HEK293 (cell line): ENCODE measurements at regions not wholly inside any gene's neighbourhood (a gene's known extent, or its start where the extent isn't known, plus 50 kb on each side); places are given as distances from the start of the nearest gene placed in this dataset.

Experiments
- CTCF ChIA-PET: fragments of 350-600 bp; formaldehyde crosslinking; extraction: SDS; loops from one replicate; lab custom pipeline; 2021; ENCODE audit warnings: antibody characterized with exemption; lab: Yijun Ruan, JAX
- POLR2A ChIA-PET: fragments of 300-600 bp; formaldehyde crosslinking; extraction: SDS; loops from one replicate; lab custom pipeline; 2020; ENCODE audit warnings: antibody characterized with exemption, inconsistent platforms; lab: Yijun Ruan, JAX
- H3K27ac ChIP-seq: fragments of 200-500 bp; sonication (Bioruptor generic); 2 replicates; pipeline ENCODE4 v1.5.1; 2014; ENCODE audit warnings: low read depth, low read length, control low read depth, inconsistent platforms; ENCODE audit errors: extremely low read depth
- H3K36me3 ChIP-seq, 2 experiments: fragments of 200-500 bp in 1 of 2; sonication (Bioruptor generic) in 1 of 2; 1 replicate in 1 of 2; 2 replicates in 1 of 2; pipeline ENCODE4 v1.5.1; 2014 to 2017; ENCODE audit warnings: inconsistent platforms in 2 of 2, low read length in 2 of 2; ENCODE audit not compliant: control insufficient read depth in 2 of 2, insufficient read depth in 1 of 2
- H3K4me1 ChIP-seq: fragments of 200-500 bp; sonication (Bioruptor generic); 2 replicates; pipeline ENCODE4 v1.5.1; 2014; ENCODE audit warnings: mild to moderate bottlenecking, low read length, inconsistent platforms; ENCODE audit not compliant: control insufficient read depth, insufficient read depth
- H3K4me3 ChIP-seq: 2 replicates; pipeline ENCODE4 v1.5.1; 2011; ENCODE audit warnings: low read depth, mild to moderate bottlenecking, control low read depth, low read length, moderate library complexity
- H3K9me3 ChIP-seq: fragments of 200-500 bp; sonication (Bioruptor generic); 2 replicates; pipeline ENCODE4 v1.5.1; 2014; ENCODE audit warnings: low read depth, low read length, inconsistent platforms; ENCODE audit not compliant: control insufficient read depth, insufficient read depth
- GLI2 ChIP-seq: fragments of 450-650 bp; formaldehyde crosslinking; IDR thresholded peaks from 2 replicates; pipeline ENCODE4; 2017; ENCODE audit warnings: missing biosample characterization, missing genetic modification characterization, low read depth, borderline replicate concordance
- MEIS1 ChIP-seq: sonication (generic); formaldehyde crosslinking; IDR thresholded peaks from 2 replicates; pipeline ENCODE4 v1.8.1; 2022; ENCODE audit warnings: missing genetic modification reagents, mild to moderate bottlenecking, borderline replicate concordance
- PRDM1 ChIP-seq: fragments of 450-650 bp; formaldehyde crosslinking; IDR thresholded peaks from 2 replicates; pipeline ENCODE4; 2016; ENCODE audit warnings: missing biosample characterization, missing genetic modification characterization
- PRDM10 ChIP-seq: fragments of 450-650 bp; formaldehyde crosslinking; IDR thresholded peaks from 2 replicates; pipeline ENCODE4 v1.5.1; 2016; ENCODE audit warnings: missing biosample characterization, missing genetic modification characterization
- SCRT2 ChIP-seq: fragments of 450-650 bp; formaldehyde crosslinking; IDR thresholded peaks from 2 replicates; pipeline ENCODE4 v1.5.1; 2016; ENCODE audit warnings: missing biosample characterization, missing genetic modification characterization
- ZNF132 ChIP-seq: fragments of 450-650 bp; formaldehyde crosslinking; IDR thresholded peaks from 2 replicates; pipeline ENCODE4 v1.5.1; 2017; ENCODE audit warnings: missing biosample characterization, missing genetic modification characterization, borderline replicate concordance
- ZNF133 ChIP-seq: fragments of 450-650 bp; formaldehyde crosslinking; IDR thresholded peaks from 2 replicates; pipeline ENCODE4 v1.5.1; 2016; ENCODE audit warnings: missing biosample characterization, missing genetic modification characterization
- ZNF223 ChIP-seq: fragments of 450-650 bp; formaldehyde crosslinking; IDR thresholded peaks from 2 replicates; pipeline ENCODE4 v1.5.1; 2016; ENCODE audit warnings: missing biosample characterization, missing genetic modification characterization
- ZNF248 ChIP-seq: fragments of 450-650 bp; formaldehyde crosslinking; IDR thresholded peaks from 2 replicates; pipeline ENCODE4 v1.5.1; 2017; ENCODE audit warnings: missing biosample characterization, missing genetic modification characterization
- ZNF26 ChIP-seq: fragments of 450-650 bp; formaldehyde crosslinking; IDR thresholded peaks from 2 replicates; pipeline ENCODE4 v1.5.1; 2016; ENCODE audit warnings: missing biosample characterization, missing genetic modification characterization
- ZNF274 ChIP-seq, 2 experiments: fragments of 200-500 bp in 1 of 2; fragments of 450-650 bp in 1 of 2; sonication (Bioruptor generic) in 1 of 2; formaldehyde crosslinking in 1 of 2; IDR thresholded peaks; 2 replicates each; pipeline versions ENCODE4 v1.5.1 to v1.6.1; 2014 to 2016; ENCODE audit warnings: borderline replicate concordance in 1 of 2, inconsistent platforms in 1 of 2, low read length in 1 of 2, missing biosample characterization in 1 of 2, missing genetic modification characterization in 1 of 2
- ZNF473 ChIP-seq: fragments of 450-650 bp; formaldehyde crosslinking; IDR thresholded peaks from 2 replicates; pipeline ENCODE4 v1.5.1; 2017; ENCODE audit warnings: missing biosample characterization, missing genetic modification characterization
- ZNF510 ChIP-seq: fragments of 450-650 bp; formaldehyde crosslinking; IDR thresholded peaks from 2 replicates; pipeline ENCODE4 v1.5.1; 2018; ENCODE audit warnings: mild to moderate bottlenecking, missing genetic modification characterization, missing biosample characterization; ENCODE audit not compliant: insufficient replicate concordance
- ZNF664 ChIP-seq: fragments of 450-650 bp; formaldehyde crosslinking; IDR thresholded peaks from 2 replicates; pipeline ENCODE4 v1.5.1; 2016; ENCODE audit warnings: missing biosample characterization, missing genetic modification characterization
- ZNF701 ChIP-seq: fragments of 450-650 bp; formaldehyde crosslinking; IDR thresholded peaks from 2 replicates; pipeline ENCODE4 v1.5.1; 2016; ENCODE audit warnings: missing biosample characterization, missing genetic modification characterization
- ZNF707 ChIP-seq: fragments of 450-650 bp; formaldehyde crosslinking; IDR thresholded peaks from 2 replicates; pipeline ENCODE4 v1.5.1; 2016; ENCODE audit warnings: missing biosample characterization, missing genetic modification characterization
- ZNF777 ChIP-seq: fragments of 450-650 bp; formaldehyde crosslinking; IDR thresholded peaks from 2 replicates; pipeline ENCODE4 v1.5.1; 2017; ENCODE audit warnings: missing biosample characterization, missing genetic modification characterization, borderline replicate concordance
- TF ChIP-seq, protein P1 (sequence below): fragments of 450-650 bp; formaldehyde crosslinking; conservative IDR thresholded peaks from 2 replicates; pipeline ENCODE4 v1.5.1; 2016; ENCODE audit warnings: low read depth, missing biosample characterization, missing genetic modification characterization
- TF ChIP-seq, protein P2 (sequence below): fragments of 450-650 bp; formaldehyde crosslinking; IDR thresholded peaks from 2 replicates; pipeline ENCODE4 v1.5.1; 2016; ENCODE audit warnings: missing biosample characterization, missing genetic modification characterization

DNA sequence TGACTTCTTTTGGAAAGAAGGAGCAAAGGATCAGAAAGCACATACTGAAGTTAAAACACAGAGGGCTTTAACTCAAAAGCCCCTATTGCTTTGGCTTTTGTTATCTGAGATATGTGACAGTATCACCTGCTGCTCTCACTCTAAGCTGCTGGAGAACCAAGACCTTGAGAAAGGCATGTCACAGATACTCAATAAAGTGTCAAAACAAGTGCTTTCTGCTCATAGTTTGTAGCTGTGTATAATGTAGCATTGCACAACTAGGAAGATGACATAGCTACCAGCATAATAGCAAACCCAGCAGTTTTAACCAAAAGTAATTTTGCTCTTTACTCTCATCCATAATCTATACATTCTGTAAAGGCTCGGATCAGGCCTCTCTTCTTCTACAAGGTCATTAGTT, 159.6 kb downstream of the LHFPL1 start:
- no peak overlapping the region for H3K27ac ChIP-seq
- no peaks in the 10 kb centered on the region for H3K36me3 ChIP-seq
- no peaks in the 10 kb centered on the region for H3K4me1 ChIP-seq
- H3K9me3 ChIP-seq = peaks cover 2% of the 10 kb centered on the region; the same call in 1 of the 2 replicates
- no peak for TF ChIP-seq ZNF707 (tag by site-specific recombination)
- no peak for TF ChIP-seq ZNF223 (tag by site-specific recombination)
- TF ChIP-seq MEIS1 (CRISPR knock-in tag) = no peak
- no peak for TF ChIP-seq PRDM10 (tag by site-specific recombination)
- TF ChIP-seq ZNF26 (tag by site-specific recombination) = no peak
- TF ChIP-seq ZNF473 (tag by site-specific recombination) = no peak
- no peak for TF ChIP-seq ZNF274 (IDR thresholded peaks at IDR 0.05; ENCODE audit: low read length)
- TF ChIP-seq ZNF274 (tag by site-specific recombination; IDR thresholded peaks at IDR 0.05; ENCODE audit: borderline replicate concordance) = no peak
- no peak for TF ChIP-seq ZNF777 (tag by site-specific recombination)
- no peak for TF ChIP-seq ZNF701
- TF ChIP-seq, protein P1, sequence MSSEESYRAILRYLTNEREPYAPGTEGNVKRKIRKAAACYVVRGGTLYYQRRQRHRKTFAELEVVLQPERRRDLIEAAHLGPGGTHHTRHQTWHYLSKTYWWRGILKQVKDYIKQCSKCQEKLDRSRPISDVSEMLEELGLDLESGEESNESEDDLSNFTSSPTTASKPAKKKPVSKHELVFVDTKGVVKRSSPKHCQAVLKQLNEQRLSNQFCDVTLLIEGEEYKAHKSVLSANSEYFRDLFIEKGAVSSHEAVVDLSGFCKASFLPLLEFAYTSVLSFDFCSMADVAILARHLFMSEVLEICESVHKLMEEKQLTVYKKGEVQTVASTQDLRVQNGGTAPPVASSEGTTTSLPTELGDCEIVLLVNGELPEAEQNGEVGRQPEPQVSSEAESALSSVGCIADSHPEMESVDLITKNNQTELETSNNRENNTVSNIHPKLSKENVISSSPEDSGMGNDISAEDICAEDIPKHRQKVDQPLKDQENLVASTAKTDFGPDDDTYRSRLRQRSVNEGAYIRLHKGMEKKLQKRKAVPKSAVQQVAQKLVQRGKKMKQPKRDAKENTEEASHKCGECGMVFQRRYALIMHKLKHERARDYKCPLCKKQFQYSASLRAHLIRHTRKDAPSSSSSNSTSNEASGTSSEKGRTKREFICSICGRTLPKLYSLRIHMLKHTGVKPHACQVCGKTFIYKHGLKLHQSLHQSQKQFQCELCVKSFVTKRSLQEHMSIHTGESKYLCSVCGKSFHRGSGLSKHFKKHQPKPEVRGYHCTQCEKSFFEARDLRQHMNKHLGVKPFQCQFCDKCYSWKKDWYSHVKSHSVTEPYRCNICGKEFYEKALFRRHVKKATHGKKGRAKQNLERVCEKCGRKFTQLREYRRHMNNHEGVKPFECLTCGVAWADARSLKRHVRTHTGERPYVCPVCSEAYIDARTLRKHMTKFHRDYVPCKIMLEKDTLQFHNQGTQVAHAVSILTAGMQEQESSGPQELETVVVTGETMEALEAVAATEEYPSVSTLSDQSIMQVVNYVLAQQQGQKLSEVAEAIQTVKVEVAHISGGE = no peak
- TF ChIP-seq PRDM1 = no peak
- no peak for TF ChIP-seq ZNF132
- no peak for TF ChIP-seq ZNF248 (tag by site-specific recombination)
- TF ChIP-seq, protein P2, sequence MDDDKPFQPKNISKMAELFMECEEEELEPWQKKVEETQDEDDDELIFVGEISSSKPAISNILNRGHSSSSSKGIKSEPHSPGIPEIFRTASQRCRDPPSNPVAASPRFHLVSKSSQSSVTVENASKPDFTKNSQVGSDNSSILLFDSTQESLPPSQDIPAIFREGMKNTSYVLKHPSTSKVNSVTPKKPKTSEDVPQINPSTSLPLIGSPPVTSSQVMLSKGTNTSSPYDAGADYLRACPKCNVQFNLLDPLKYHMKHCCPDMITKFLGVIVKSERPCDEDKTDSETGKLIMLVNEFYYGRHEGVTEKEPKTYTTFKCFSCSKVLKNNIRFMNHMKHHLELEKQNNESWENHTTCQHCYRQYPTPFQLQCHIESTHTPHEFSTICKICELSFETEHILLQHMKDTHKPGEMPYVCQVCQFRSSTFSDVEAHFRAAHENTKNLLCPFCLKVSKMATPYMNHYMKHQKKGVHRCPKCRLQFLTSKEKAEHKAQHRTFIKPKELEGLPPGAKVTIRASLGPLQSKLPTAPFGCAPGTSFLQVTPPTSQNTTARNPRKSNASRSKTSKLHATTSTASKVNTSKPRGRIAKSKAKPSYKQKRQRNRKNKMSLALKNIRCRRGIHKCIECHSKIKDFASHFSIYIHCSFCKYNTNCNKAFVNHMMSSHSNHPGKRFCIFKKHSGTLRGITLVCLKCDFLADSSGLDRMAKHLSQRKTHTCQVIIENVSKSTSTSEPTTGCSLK (tag by site-specific recombination) = no peak
- no peak for TF ChIP-seq ZNF664 (tag by site-specific recombination)
- no peak for TF ChIP-seq ZNF510 (tag by site-specific recombination)
- no peak for TF ChIP-seq ZNF133
- no peak for TF ChIP-seq GLI2 (tag by site-specific recombination)
- TF ChIP-seq SCRT2 = no peak
- no peak overlapping the region for H3K4me3 ChIP-seq
- ChIA-PET POLR2A (no interaction called here), CTCF (no interaction called here)
